ENCODE measurements at regions not wholly inside any gene's neighbourhood (a gene's known extent, or its start where the extent isn't known, plus 50 kb on each side); places are given as distances from the start of the nearest gene placed in this dataset.
A peak's percentile ranks its signal among the peaks of the same experiment; 100 is the strongest.

GRCh38 chr10:7477538-7478334 is 66.9 kb upstream of the SFMBT2 start:
- BruUV-seq (replicated peaks): no TSS peak
- intact Hi-C loops (cut with micrococcal nuclease; ENCODE audit: unreplicated experiment): loop anchor here (10.0 kb wide), 1 partner anchor 1893 kb away; no protein-coding TSS in a partner anchor
- H3K4me3 ChIP-seq (ENCODE audit: low read depth, low read length, poor library complexity, severe bottlenecking): peak overlapping the region; percentile 49
- H2AFZ ChIP-seq (ENCODE audit: low read length): no peak overlapping the region; the same call in 1 of the 2 replicates
- H3K27ac ChIP-seq (ENCODE audit: low read depth, low read length, poor library complexity, severe bottlenecking): peak overlapping the region; percentile 83
- ChIA-PET POLR2A (interaction anchor here (0.5 kb wide), 1 partner anchor 1404 kb away, joined by 3 read pairs; no protein-coding TSS in a partner anchor), CTCF (ENCODE audit: unreplicated experiment) (no interaction called here)
- peaks cover 97% of the 10 kb centered on the region for H3K4me1 ChIP-seq (ENCODE audit: insufficient read depth, low read length, poor library complexity, severe bottlenecking)
- H3K36me3 ChIP-seq (ENCODE audit: insufficient read depth, low read length): peaks cover 6% of the 10 kb centered on the region; the same call in 1 of the 2 replicates
- H3K9me3 ChIP-seq (ENCODE audit: low read length): peaks cover 9% of the 10 kb centered on the region; the same call in 1 of the 2 replicates
- no peaks in the 10 kb centered on the region for H3K9me2 ChIP-seq (ENCODE audit: insufficient read depth, low read length)
- no peaks in the 10 kb centered on the region for H4K20me1 ChIP-seq (ENCODE audit: insufficient read depth, low read length)
- no peaks in the 10 kb centered on the region for H3K79me2 ChIP-seq (ENCODE audit: insufficient read depth, low read depth, low read length)
- peak; percentile 79 for DNase-seq (ENCODE audit: low spot score)
- peak overlapping the region; percentile 70 for H3K4me2 ChIP-seq (ENCODE audit: low read length)
- TF ChIP-seq CTCF (conservative IDR thresholded peaks at IDR 0.05; ENCODE audit: low read length) (no peak), EZH2phosphoT487 (IDR thresholded peaks at IDR 0.05; ENCODE audit: borderline replicate concordance, low read depth, low read length) (no peak)

GRCh38 chr10:7475939-7476338 is 65.1 kb upstream of the SFMBT2 start:
- peak overlapping the region; percentile 56 for H3K4me2 ChIP-seq (ENCODE audit: low read length)
- H3K36me3 ChIP-seq (ENCODE audit: insufficient read depth, low read length): peaks cover 6% of the 10 kb centered on the region; the same call in 1 of the 2 replicates
- peak; percentile 50 for DNase-seq (ENCODE audit: low spot score)
- no TSS peak for BruUV-seq (replicated peaks)
- H3K4me1 ChIP-seq (ENCODE audit: insufficient read depth, low read length, poor library complexity, severe bottlenecking): peaks cover 95% of the 10 kb centered on the region
- POLR2A ChIA-PET: interaction anchor here (0.5 to 1.3 kb wide), 3 partner anchors 13 to 1662 kb away, joined by 3 to 6 read pairs (median 3); no protein-coding TSS in a partner anchor
- H3K4me3 ChIP-seq (ENCODE audit: low read depth, low read length, poor library complexity, severe bottlenecking): peak overlapping the region; percentile 5
- H3K9me3 ChIP-seq (ENCODE audit: low read length): peaks cover 9% of the 10 kb centered on the region; the same call in 1 of the 2 replicates
- intact Hi-C loops (cut with micrococcal nuclease; ENCODE audit: unreplicated experiment): loop anchor here (10.0 kb wide), 1 partner anchor 1891 kb away; no protein-coding TSS in a partner anchor
- CTCF ChIA-PET (ENCODE audit: unreplicated experiment): no interaction called here
- peak overlapping the region; percentile 39; the same call in 1 of the 2 replicates for H2AFZ ChIP-seq (ENCODE audit: low read length)
- no peak for TF ChIP-seq EZH2phosphoT487 (IDR thresholded peaks at IDR 0.05; ENCODE audit: borderline replicate concordance, low read depth, low read length)
- TF ChIP-seq CTCF (conservative IDR thresholded peaks at IDR 0.05; ENCODE audit: low read length): no peak
- peaks cover 2% of the 10 kb centered on the region; the same call in 1 of the 2 replicates for H3K79me2 ChIP-seq (ENCODE audit: insufficient read depth, low read depth, low read length)
- peak overlapping the region; percentile 91 for H3K27ac ChIP-seq (ENCODE audit: low read depth, low read length, poor library complexity, severe bottlenecking)
- no peaks in the 10 kb centered on the region for H4K20me1 ChIP-seq (ENCODE audit: insufficient read depth, low read length)
- H3K9me2 ChIP-seq (ENCODE audit: insufficient read depth, low read length): no peaks in the 10 kb centered on the region
